HCT116 (cell line): ENCODE measurements at regions not wholly inside any gene's neighbourhood (a gene's known extent, or its start where the extent isn't known, plus 50 kb on each side); places are given as distances from the start of the nearest gene placed in this dataset.

Experiments used
- ATAC-seq: fragments of 200-7000 bp; cut with Tn5 transposase; 2 replicates; pipeline ENCODE4 v1.9.1; 2020; ENCODE audit warnings: mild to moderate bottlenecking, moderate library complexity
- BruUV-seq: library from RNA; stranded (reverse); fragments of 400-500 nt; replicated peaks from 2 replicates; lab custom pipeline; 2021; lab: Mats Ljungman, UMichigan
- CTCF ChIA-PET: fragments of 300-600 bp; sonication (Branson Sonifier 250); formaldehyde crosslinking; loops from one replicate; lab custom pipeline; 2021; ENCODE audit warnings: antibody characterized with exemption; lab: Charles Lee
- POLR2A ChIA-PET: fragments of 300-600, 350-600 bp; sonication (Branson Sonifier 250); formaldehyde crosslinking; loops from one replicate; lab custom pipeline; 2021; ENCODE audit warnings: antibody characterized with exemption; lab: Charles Lee
- RAD21 ChIA-PET, 2 experiments: fragments of 300-600 bp; sonication (Branson Sonifier 250); formaldehyde crosslinking; loops; one replicate each; lab custom pipeline; 2023; ENCODE audit warnings: low total read pairs in 2 of 2; ENCODE audit not compliant: uncharacterized antibody in 2 of 2, unreplicated experiment in 2 of 2, low non-redundant PET in 1 of 2; lab: Charles Lee
- DNase-seq: peaks from one replicate; pipeline ENCODE4 v3.0.0-alpha.2; 2010; ENCODE audit warnings: low read depth, low spot score
- H2AFZ ChIP-seq: fragments of 200-600 bp; shearing (Covaris generic), sonication (generic); 2 replicates; pipeline ENCODE4 v1.6.1; 2017; ENCODE audit warnings: low read depth, mixed run types, mixed read lengths, antibody characterized with exemption, low read length; ENCODE audit not compliant: poor library complexity, severe bottlenecking
- H3K27ac ChIP-seq: 2 replicates; pipeline ENCODE4 v1.5.1; 2012; ENCODE audit warnings: low read depth, low read length
- H3K27me3 ChIP-seq: fragments of 200-600 bp; sonication (generic); 2 replicates; pipeline ENCODE4 v1.6.1; 2016; ENCODE audit warnings: mixed run types, low read length, mixed read lengths; ENCODE audit not compliant: insufficient read depth
- H3K36me3 ChIP-seq, 2 experiments: fragments of 200-500 bp in 1 of 2; fragments of 200-600 bp in 1 of 2; sonication (Bioruptor generic) in 1 of 2; sonication (generic) in 1 of 2; 2 replicates each; pipeline versions ENCODE4 v1.5.1 to v1.6.1; 2014 to 2016; ENCODE audit warnings: low read length in 2 of 2, inconsistent platforms in 1 of 2, mixed read lengths in 1 of 2, mixed run types in 1 of 2; ENCODE audit not compliant: insufficient read depth in 2 of 2, control insufficient read depth in 1 of 2
- H3K4me1 ChIP-seq, 2 experiments: fragments of 200-600 bp in 1 of 2; sonication (generic) in 1 of 2; 2 replicates each; pipeline versions ENCODE4 v1.5.1 to v1.6.1; 2012 to 2017; ENCODE audit warnings: low read length in 2 of 2, inconsistent platforms in 1 of 2, mild to moderate bottlenecking in 1 of 2, mixed read lengths in 1 of 2, mixed run types in 1 of 2, moderate library complexity in 1 of 2; ENCODE audit not compliant: insufficient read depth in 2 of 2, control insufficient read depth in 1 of 2
- H3K4me2 ChIP-seq: fragments of 200-600 bp; sonication (generic); 2 replicates; pipeline ENCODE4 v1.6.1; 2017; ENCODE audit warnings: mixed run types, low read length, mixed read lengths
- H3K4me3 ChIP-seq, 2 experiments: fragments of 200-600 bp in 1 of 2; sonication (generic) in 1 of 2; replicated peaks in 1 of 2; 2 replicates each; pipeline ENCODE4 v1.5.1; 2011 to 2016; ENCODE audit warnings: low read length in 2 of 2, control low read depth in 1 of 2, low read depth in 1 of 2, mild to moderate bottlenecking in 1 of 2, mixed read lengths in 1 of 2, mixed run types in 1 of 2
- H3K79me2 ChIP-seq: fragments of 200-600 bp; sonication (generic); 2 replicates; pipeline ENCODE4 v1.6.1; 2017; ENCODE audit warnings: mild to moderate bottlenecking, mixed run types, low read length, moderate library complexity, mixed read lengths; ENCODE audit not compliant: insufficient read depth
- H3K9ac ChIP-seq: fragments of 200-600 bp; sonication (generic); 2 replicates; pipeline ENCODE4 v1.6.1; 2016; ENCODE audit warnings: low read length, mixed read lengths
- H3K9me2 ChIP-seq: fragments of 200-600 bp; sonication (generic), shearing (Covaris generic); 2 replicates; pipeline ENCODE4 v1.6.1; 2017; ENCODE audit warnings: mixed run types, mild to moderate bottlenecking, moderate library complexity; ENCODE audit not compliant: insufficient read depth
- H3K9me3 ChIP-seq, 2 experiments: fragments of 200-500 bp in 1 of 2; fragments of 200-600 bp in 1 of 2; sonication (Bioruptor generic) in 1 of 2; sonication (generic) in 1 of 2; 2 replicates each; pipeline ENCODE4 v1.6.1; 2014 to 2017; ENCODE audit warnings: low read length in 2 of 2, mixed read lengths in 2 of 2, inconsistent platforms in 1 of 2, low read depth in 1 of 2, mild to moderate bottlenecking in 1 of 2, mixed run types in 1 of 2, moderate library complexity in 1 of 2; ENCODE audit not compliant: control insufficient read depth in 1 of 2, insufficient read depth in 1 of 2
- H4K20me1 ChIP-seq: fragments of 200-600 bp; sonication (generic), shearing (Covaris generic); 2 replicates; pipeline ENCODE4 v1.6.1; 2017; ENCODE audit warnings: mixed run types, mild to moderate bottlenecking, moderate library complexity; ENCODE audit not compliant: insufficient read depth
- CBX3 ChIP-seq: IDR thresholded peaks from 2 replicates; pipeline ENCODE4 v1.6.1; 2012; ENCODE audit warnings: low read depth
- CEBPB ChIP-seq: IDR thresholded peaks from 2 replicates; pipeline ENCODE4 v1.6.1; 2012; ENCODE audit warnings: low read depth
- EGR1 ChIP-seq: IDR thresholded peaks from 2 replicates; pipeline ENCODE4 v1.6.1; 2012; ENCODE audit warnings: low read depth
- FOSL1 ChIP-seq: IDR thresholded peaks from 2 replicates; pipeline ENCODE4 v1.6.1; 2012; ENCODE audit warnings: low read depth
- POLR2A ChIP-seq: IDR thresholded peaks from 2 replicates; pipeline ENCODE4 v1.7.0; 2011; ENCODE audit warnings: borderline replicate concordance; ENCODE audit not compliant: insufficient read depth, insufficient read length; ENCODE audit errors: extremely low read depth
- POLR2AphosphoS5 ChIP-seq: IDR thresholded peaks from 2 replicates; pipeline ENCODE4 v1.6.1; 2011; ENCODE audit warnings: mild to moderate bottlenecking, low read depth, low read length, moderate library complexity
- REST ChIP-seq: IDR thresholded peaks from 2 replicates; pipeline ENCODE4 v1.6.1; 2012; ENCODE audit warnings: low read depth
- SIN3A ChIP-seq: IDR thresholded peaks from 2 replicates; pipeline ENCODE4 v1.6.1; 2012; ENCODE audit warnings: low read depth
- SP1 ChIP-seq: IDR thresholded peaks from 2 replicates; pipeline ENCODE4 v1.6.1; 2012; ENCODE audit warnings: low read depth
- SRF ChIP-seq: IDR thresholded peaks from 2 replicates; pipeline ENCODE4 v1.6.1; 2012; ENCODE audit warnings: low read depth
- TCF7L2 ChIP-seq: IDR thresholded peaks from 2 replicates; pipeline ENCODE4 v1.7.0; 2011; ENCODE audit warnings: borderline replicate concordance, inconsistent platforms; ENCODE audit not compliant: insufficient read depth, insufficient read length; ENCODE audit errors: extremely low read depth
- ZNF274 ChIP-seq: fragments of 200-500 bp; sonication (Bioruptor generic); IDR thresholded peaks from 2 replicates; pipeline ENCODE4 v1.6.1; 2014; ENCODE audit warnings: mild to moderate bottlenecking, low read depth, low read length, inconsistent platforms
- intact Hi-C: fragments of 100-400 bp; cut with micrococcal nuclease; formaldehyde crosslinking; loops from 2 replicates; pipeline ENCODE4 v1.10.0; 2022
- TF ChIP-seq, protein P1 (sequence below), 3 experiments: fragments of 200-600 bp in 1 of 3; sonication (generic) in 1 of 3; IDR thresholded peaks in 2 of 3; conservative IDR thresholded peaks in 1 of 3; 2 replicates each; pipeline ENCODE4 v1.5.1; 2012 to 2017; ENCODE audit warnings: low read depth in 2 of 3, low read length in 2 of 3, antibody characterized with exemption in 1 of 3, borderline replicate concordance in 1 of 3, control low read depth in 1 of 3, mild to moderate bottlenecking in 1 of 3, mixed read lengths in 1 of 3, mixed run types in 1 of 3, moderate library complexity in 1 of 3; ENCODE audit not compliant: insufficient read depth in 1 of 3

DNA sequence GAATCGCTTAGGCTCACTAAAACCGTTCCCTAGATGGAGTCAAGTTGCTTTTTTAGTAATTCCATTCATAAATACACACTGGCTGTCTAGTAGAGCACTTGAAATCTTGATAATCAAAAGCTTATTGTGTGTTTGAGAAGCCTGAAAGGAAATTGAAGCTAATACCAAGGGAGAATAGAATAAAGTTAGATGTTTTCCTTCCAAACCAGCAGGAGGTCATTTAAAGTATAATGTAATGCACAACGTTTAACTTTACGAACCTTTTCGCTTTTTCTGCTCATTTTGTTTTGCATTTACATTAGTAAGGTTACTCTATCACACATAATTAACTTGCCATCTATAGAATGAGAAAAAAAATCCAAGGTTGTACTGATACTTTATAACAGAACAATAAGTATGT lies 440.9 kb downstream of the NKX6-1 start:
- Histone ChIP-seq H3K79me2 (no peaks in the 10 kb centered on the region), H3K36me3 (no peaks in the 10 kb centered on the region), H2AFZ (no peak overlapping the region), H3K9ac (no peak overlapping the region), H3K9me3 (no peaks in the 10 kb centered on the region), H3K27me3 (no peaks in the 10 kb centered on the region), H4K20me1 (no peaks in the 10 kb centered on the region), H3K27ac (no peak overlapping the region), H3K4me2 (no peak overlapping the region), H3K4me1 (no peaks in the 10 kb centered on the region), H3K4me3 (no peak overlapping the region), H3K9me2 (no peaks in the 10 kb centered on the region)
- DNase-seq (no peak), ATAC-seq (no peak)
- POLR2A ChIA-PET, result no interaction called here
- CTCF ChIA-PET, result no interaction called here
- intact Hi-C loops, result no loop called here
- TF ChIP-seq FOSL1, result no peak
- TF ChIP-seq TCF7L2, result no peak
- no peak for TF ChIP-seq REST
- TF ChIP-seq POLR2A, result no peak
- TF ChIP-seq SIN3A, result no peak
- TF ChIP-seq, protein P1, sequence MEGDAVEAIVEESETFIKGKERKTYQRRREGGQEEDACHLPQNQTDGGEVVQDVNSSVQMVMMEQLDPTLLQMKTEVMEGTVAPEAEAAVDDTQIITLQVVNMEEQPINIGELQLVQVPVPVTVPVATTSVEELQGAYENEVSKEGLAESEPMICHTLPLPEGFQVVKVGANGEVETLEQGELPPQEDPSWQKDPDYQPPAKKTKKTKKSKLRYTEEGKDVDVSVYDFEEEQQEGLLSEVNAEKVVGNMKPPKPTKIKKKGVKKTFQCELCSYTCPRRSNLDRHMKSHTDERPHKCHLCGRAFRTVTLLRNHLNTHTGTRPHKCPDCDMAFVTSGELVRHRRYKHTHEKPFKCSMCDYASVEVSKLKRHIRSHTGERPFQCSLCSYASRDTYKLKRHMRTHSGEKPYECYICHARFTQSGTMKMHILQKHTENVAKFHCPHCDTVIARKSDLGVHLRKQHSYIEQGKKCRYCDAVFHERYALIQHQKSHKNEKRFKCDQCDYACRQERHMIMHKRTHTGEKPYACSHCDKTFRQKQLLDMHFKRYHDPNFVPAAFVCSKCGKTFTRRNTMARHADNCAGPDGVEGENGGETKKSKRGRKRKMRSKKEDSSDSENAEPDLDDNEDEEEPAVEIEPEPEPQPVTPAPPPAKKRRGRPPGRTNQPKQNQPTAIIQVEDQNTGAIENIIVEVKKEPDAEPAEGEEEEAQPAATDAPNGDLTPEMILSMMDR (IDR thresholded peaks at IDR 0.05 in 2 of 3, conservative IDR thresholded peaks at IDR 0.05 in 1 of 3; ENCODE audit: borderline replicate concordance in 1 of 3, insufficient read depth in 1 of 3, low read depth in 2 of 3, low read length in 2 of 3), result no peak
- TF ChIP-seq SP1, result no peak
- TF ChIP-seq EGR1, result no peak
- TF ChIP-seq CBX3, result no peak
- TF ChIP-seq POLR2AphosphoS5, result no peak
- TF ChIP-seq CEBPB, result no peak
- TF ChIP-seq ZNF274, result no peak
- no peak for TF ChIP-seq SRF
- TF ChIP-seq, all 23 proteins: peak for 0
- RAD21 ChIA-PET, result no interaction called here
- BruUV-seq, result no TSS peak
